ENCODE measurements at regions not wholly inside any gene's neighbourhood (a gene's known extent, or its start where the extent isn't known, plus 50 kb on each side); places are given as distances from the start of the nearest gene placed in this dataset.

GRCh38 chr18:26736301-26736700 is 129.2 kb downstream of the AQP4 start:
- H3K4me3 ChIP-seq: no peak overlapping the region
- H3K4me1 ChIP-seq: no peaks in the 10 kb centered on the region
- intact Hi-C loops (cut with DNase I): no loop called here
- no peak overlapping the region for H3K27ac ChIP-seq
- TF ChIP-seq POLR2A (IDR thresholded peaks at IDR 0.05) (no peak), POLR2AphosphoS5 (IDR thresholded peaks at IDR 0.05; ENCODE audit: insufficient read depth in 1 of 2, low read depth in 1 of 2) (no peak), CTCF (IDR thresholded peaks at IDR 0.05) (no peak)
- no peaks in the 10 kb centered on the region for H3K9me3 ChIP-seq
- H3K27me3 ChIP-seq: no peaks in the 10 kb centered on the region
- no peaks in the 10 kb centered on the region for H3K36me3 ChIP-seq
- no peak for DNase-seq (ENCODE audit: extremely low spot score in 2 of 2)

- DNase-seq (ENCODE audit: extremely low spot score in 2 of 2): no peak
Measured at GRCh38 chr18:26734760-26735159, 130.7 kb downstream of the AQP4 start.

DNA sequence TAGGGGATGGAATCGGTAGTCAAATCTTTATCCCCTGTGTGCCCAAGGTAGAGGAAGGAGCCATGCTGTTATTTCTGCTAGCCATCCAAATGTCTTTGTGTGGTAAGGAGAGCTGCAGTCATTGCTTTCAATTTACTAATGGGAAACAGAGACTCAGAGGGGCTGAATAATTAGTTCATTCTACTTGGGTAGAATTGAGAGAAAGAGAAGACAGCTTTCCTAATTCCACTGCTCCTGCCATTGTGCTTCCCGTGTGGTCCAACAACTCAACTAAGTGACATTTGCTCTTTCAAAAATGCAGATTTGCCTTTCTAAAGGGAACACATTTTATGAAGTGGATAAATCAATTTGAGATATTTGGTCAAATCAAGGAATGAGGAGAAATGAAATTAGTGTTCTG is 136.1 kb downstream of the AQP4 start:
- TF ChIP-seq POLR2A (IDR thresholded peaks at IDR 0.05): no peak
- no peak for TF ChIP-seq CTCF (IDR thresholded peaks at IDR 0.05)
- no peak for TF ChIP-seq POLR2AphosphoS5 (IDR thresholded peaks at IDR 0.05; ENCODE audit: insufficient read depth in 1 of 2, low read depth in 1 of 2)
- Histone ChIP-seq H3K27me3 (no peaks in the 10 kb centered on the region), H3K4me1 (no peaks in the 10 kb centered on the region), H3K36me3 (no peaks in the 10 kb centered on the region), H3K9me3 (no peaks in the 10 kb centered on the region), H3K27ac (no peak overlapping the region), H3K4me3 (no peak overlapping the region)
- no peak for DNase-seq (ENCODE audit: extremely low spot score in 2 of 2)
- intact Hi-C loops (cut with DNase I): no loop called here

More at GRCh38 chr18:26734760-26735159, 130.7 kb downstream of the AQP4 start:
- H3K27me3 ChIP-seq: no peaks in the 10 kb centered on the region
- no peak overlapping the region for H3K4me3 ChIP-seq
- no peaks in the 10 kb centered on the region for H3K4me1 ChIP-seq
- H3K27ac ChIP-seq: no peak overlapping the region
- no peak for TF ChIP-seq POLR2A (IDR thresholded peaks at IDR 0.05)
- no peak for TF ChIP-seq POLR2AphosphoS5 (IDR thresholded peaks at IDR 0.05; ENCODE audit: insufficient read depth in 1 of 2, low read depth in 1 of 2)
- no peak for TF ChIP-seq CTCF (IDR thresholded peaks at IDR 0.05)
- no peaks in the 10 kb centered on the region for H3K9me3 ChIP-seq
- intact Hi-C loops (cut with DNase I): no loop called here
- H3K36me3 ChIP-seq: no peaks in the 10 kb centered on the region

DNA sequence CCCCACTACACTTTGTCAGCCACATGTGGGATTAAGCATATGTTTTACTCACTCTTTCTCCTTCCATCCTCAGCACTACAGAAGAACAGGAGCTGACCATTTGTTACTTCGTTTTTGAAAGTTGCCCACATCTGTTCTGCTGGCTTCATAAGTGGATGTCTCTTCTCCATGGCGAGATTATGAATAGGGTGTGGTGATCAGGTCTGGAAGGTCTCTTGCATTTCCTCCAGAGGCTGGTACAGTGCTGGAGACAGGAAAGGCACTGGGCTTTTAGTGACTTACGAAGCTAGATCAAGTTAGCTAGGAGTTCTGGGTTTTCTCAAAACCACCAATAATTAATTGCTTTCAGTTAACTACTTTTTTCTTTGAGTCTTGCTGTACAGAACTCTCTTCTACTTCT is 136.5 kb downstream of the AQP4 start:
- TF ChIP-seq POLR2AphosphoS5 (IDR thresholded peaks at IDR 0.05; ENCODE audit: insufficient read depth in 1 of 2, low read depth in 1 of 2) (no peak), POLR2A (IDR thresholded peaks at IDR 0.05) (no peak), CTCF (IDR thresholded peaks at IDR 0.05) (no peak)
- intact Hi-C loops (cut with DNase I): no loop called here
- no peak for DNase-seq (ENCODE audit: extremely low spot score in 2 of 2)
- Histone ChIP-seq H3K4me1 (no peaks in the 10 kb centered on the region), H3K9me3 (no peaks in the 10 kb centered on the region), H3K36me3 (no peaks in the 10 kb centered on the region), H3K4me3 (no peak overlapping the region), H3K27me3 (no peaks in the 10 kb centered on the region), H3K27ac (no peak overlapping the region)

GRCh38 chr18:26723981-26724380 is 141.5 kb downstream of the AQP4 start:
- intact Hi-C loops (cut with DNase I): no loop called here

More at GRCh38 chr18:26723981-26724380, 141.5 kb downstream of the AQP4 start:
- TF ChIP-seq POLR2A (IDR thresholded peaks at IDR 0.05) (no peak), CTCF (IDR thresholded peaks at IDR 0.05) (no peak)
- no peak overlapping the region for H3K27ac ChIP-seq
- no peak overlapping the region for H3K4me3 ChIP-seq
- H3K4me1 ChIP-seq: no peaks in the 10 kb centered on the region
- DNase-seq (ENCODE audit: extremely low spot score in 2 of 2): no peak
- no peaks in the 10 kb centered on the region for H3K27me3 ChIP-seq
- no peaks in the 10 kb centered on the region for H3K36me3 ChIP-seq
- H3K9me3 ChIP-seq: no peaks in the 10 kb centered on the region
